Fibroblast of the aortic adventitia (primary cell): ENCODE measurements at regions not wholly inside any gene's neighbourhood (a gene's known extent, or its start where the extent isn't known, plus 50 kb on each side); places are given as distances from the start of the nearest gene placed in this dataset. TPM values are rescaled to one million over a fixed set of nuclear protein-coding genes. Genes with fewer than 3 reads are reported as not detected.
"Not testable (repeated sequence)": the region's sequence is repeated elsewhere in the genome, so short reads cannot be mapped to it uniquely, and the experiment has no call there.

Source experiments
- DNase-seq: peaks from one replicate; pipeline ENCODE4 v3.0.0-alpha.2; 2010; ENCODE audit warnings: low read depth
- H3K4me3 ChIP-seq: 2 replicates; pipeline ENCODE4 v1.5.1; 2011; ENCODE audit warnings: low read depth, mild to moderate bottlenecking, control low read depth, low read length, moderate library complexity
- small RNA-seq: library from RNA; depleted of rRNA; stranded (forward); fragments of <200 nt; gene quantifications from one replicate; pipeline ENCODE3, GENCODE V24; 2012
- TF ChIP-seq, protein P1 (sequence below): IDR thresholded peaks from 2 replicates; pipeline ENCODE4 v1.5.1; 2011; ENCODE audit warnings: mild to moderate bottlenecking, low read length, control low read depth, inconsistent platforms; ENCODE audit not compliant: insufficient read depth

GRCh38 chr3:110995461-110996231 lies 76.0 kb upstream of the NECTIN3 start:
- TF ChIP-seq, protein P1, sequence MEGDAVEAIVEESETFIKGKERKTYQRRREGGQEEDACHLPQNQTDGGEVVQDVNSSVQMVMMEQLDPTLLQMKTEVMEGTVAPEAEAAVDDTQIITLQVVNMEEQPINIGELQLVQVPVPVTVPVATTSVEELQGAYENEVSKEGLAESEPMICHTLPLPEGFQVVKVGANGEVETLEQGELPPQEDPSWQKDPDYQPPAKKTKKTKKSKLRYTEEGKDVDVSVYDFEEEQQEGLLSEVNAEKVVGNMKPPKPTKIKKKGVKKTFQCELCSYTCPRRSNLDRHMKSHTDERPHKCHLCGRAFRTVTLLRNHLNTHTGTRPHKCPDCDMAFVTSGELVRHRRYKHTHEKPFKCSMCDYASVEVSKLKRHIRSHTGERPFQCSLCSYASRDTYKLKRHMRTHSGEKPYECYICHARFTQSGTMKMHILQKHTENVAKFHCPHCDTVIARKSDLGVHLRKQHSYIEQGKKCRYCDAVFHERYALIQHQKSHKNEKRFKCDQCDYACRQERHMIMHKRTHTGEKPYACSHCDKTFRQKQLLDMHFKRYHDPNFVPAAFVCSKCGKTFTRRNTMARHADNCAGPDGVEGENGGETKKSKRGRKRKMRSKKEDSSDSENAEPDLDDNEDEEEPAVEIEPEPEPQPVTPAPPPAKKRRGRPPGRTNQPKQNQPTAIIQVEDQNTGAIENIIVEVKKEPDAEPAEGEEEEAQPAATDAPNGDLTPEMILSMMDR, result no peak
- peak; percentile 3 for DNase-seq
- no peak overlapping the region for H3K4me3 ChIP-seq

GRCh38 chr3:110998766-110999165 lies 72.8 kb upstream of the NECTIN3 start:
- not testable (repeated sequence) for H3K4me3 ChIP-seq, DNase-seq

- DNase-seq, H3K4me3 ChIP-seq: not testable (repeated sequence)
Observed at GRCh38 chr3:111006485-111006884, 65.1 kb upstream of the NECTIN3 start.

DNA sequence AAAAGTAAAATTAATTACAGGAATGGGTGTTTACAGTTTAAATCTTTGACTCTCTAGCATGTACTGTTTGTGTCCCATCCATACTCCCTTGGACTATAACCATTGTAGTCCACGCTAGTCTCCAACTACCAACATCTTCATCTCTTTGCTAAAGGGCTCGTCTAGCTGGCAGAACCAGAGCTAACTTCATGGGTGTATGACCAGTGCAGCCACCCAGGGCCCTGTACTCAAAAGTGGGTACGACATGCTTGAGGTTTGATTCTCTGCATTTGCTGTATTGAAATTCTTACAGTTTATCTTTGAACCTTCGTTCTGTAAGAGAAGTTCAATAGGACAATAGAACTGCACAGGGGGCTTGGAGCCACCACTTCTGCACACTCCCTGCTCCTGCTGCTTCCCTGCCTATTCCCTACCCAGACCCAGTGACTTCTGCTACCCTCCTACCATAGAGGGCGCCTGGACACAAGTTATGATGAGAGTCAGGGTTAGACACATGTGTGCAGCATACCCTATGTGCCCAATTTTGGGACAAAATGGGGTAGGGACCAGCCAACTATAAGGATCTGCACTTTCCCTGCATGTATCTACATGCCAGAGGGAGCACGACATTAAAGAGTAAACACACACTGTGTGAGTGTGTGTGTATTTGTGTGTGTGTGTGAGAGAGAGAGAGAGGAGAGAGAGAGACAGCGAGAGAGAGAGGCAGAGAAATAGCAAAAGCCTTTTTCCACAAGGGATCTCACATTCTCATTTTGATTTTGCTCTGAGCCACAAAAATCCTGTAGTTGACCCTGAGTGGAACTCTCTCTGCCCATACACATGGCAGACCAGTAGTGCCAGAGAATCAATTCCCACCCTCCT lies 59.0 kb upstream of the NECTIN3 start:
- no peak overlapping the region for H3K4me3 ChIP-seq
- peak; percentile 4 for DNase-seq

More for the DNA sequence above, 59.0 kb upstream of the NECTIN3 start:
- TF ChIP-seq, protein P1, result peak; percentile 8

Small RNA genes in the stretch of these regions (small RNA-seq; reads per million reads assigned to genes)
- not detected for gene AC078918.1
- not detected for gene MIR4445
- not detected for gene RF00019
- not detected for gene RNU6ATAC15P
